ENCODE measurements at regions not wholly inside any gene's neighbourhood (a gene's known extent, or its start where the extent isn't known, plus 50 kb on each side); places are given as distances from the start of the nearest gene placed in this dataset.

DNA sequence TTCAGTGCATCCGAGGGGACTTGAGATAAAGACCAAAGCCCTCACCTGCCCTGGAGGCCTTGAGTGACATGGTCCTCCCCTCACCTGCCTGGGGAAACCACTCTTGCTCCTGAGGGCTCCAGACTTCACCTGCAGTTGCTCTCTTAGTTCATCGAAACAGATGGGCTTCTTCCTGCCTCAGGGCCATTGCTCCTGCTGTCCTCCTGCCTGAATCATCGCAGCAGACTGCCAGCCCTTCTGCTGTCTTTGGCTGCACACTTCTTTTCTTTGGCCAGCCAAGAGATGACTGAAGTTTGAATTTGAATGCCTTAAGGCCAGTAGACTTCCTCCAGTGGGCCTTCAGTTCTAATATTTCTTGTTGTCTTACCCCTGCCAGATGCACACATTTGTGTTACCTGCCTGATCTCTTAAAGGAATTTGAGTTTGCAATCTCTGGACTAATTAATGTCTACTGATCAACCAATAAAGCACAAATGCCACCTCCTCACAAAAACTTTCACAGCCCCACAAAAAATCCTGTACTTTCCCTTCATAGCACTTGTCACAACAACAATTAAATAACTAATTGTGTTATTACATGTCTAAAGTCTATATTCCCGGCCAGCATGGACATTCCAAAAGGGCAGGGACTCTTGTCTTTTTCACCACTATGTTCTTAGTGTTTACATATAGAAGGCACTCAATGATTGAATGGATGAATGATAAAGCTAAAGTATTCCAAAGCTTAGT, 56.7 kb upstream of the SGK1 start:
- no peak for DNase-seq

DNA sequence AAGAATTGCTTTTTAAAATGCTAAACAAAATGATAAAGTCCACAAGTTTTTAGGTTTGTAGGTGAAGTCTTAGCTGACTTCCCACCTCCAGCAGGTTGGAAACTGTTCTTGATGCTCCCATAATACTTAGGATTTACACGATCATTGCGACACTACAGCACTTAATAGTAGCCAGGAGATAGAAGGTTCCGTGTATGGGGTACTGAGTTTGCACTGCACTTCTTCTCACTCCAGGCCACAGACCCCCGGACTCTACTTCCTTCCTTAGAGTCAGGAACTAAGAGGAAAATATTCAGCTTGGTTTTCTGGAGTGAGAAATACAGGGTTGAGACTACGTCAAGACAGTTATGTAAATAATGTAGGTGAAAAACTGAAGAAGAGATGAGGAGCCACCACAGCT, 56.1 kb upstream of the SGK1 start:
- no peak for DNase-seq

DNA sequence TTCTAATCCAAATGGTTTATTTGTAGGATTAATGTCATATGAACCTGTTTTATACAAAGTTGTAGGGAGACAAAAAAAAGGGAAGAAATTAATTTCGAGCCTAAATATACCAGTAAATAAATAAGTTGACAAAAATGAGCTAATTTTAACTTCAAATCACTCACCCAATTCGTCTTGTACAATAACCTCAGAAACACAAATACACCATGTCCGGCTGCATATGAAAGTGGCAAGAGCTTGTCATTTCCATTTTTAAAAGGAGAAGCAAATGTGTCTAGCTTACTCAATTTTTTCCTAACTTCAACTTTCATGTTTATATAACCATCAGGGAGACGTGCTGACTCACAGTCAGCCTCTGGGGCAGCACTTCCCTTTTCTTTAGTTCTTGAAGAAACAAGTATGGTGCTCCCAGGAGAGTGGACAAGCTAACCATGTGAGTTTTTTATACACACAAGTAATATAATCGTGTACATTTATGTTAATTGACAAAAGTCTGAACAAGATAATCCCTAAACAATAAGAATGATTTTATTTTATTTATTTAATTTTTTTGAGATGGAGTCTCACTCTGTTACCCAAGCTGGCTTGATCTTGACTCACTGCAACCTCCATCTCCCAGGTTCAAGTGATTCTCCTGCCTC, 55.5 kb upstream of the SGK1 start:
- peak in 9 of 56 donors; percentile 4 to 59 (median 14) for DNase-seq

DNA sequence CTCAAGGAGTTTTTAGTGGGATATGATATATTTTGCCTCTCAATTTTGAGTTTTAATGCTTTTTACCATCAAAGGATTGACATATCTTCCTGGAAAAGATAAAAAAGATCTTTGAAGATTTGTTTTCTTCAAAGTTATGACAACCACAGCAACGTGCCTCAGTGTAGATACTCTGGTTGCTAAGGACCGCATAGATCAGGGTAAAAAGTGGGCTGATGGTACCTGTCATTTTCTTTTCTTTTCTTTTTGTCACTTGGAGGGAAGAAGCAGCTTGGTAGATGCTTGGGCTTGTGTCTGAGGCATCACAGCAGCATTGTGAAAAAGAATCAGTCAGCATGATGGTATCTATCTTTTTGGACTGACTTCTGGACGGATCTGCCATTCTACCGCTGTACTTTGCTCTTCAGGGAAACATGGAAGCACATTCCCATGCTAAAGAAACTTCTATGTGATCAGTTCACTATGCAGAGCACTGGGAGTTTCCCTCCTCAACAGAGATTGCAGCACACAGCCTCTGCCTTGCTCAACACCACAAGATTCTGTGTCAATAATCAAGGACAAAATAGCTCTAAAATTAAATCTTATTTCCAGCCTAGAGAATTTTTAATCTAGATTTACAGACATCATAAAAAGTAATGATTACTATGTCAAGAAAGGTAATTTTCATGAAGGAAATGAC, 54.8 kb upstream of the SGK1 start:
- DNase-seq: no peak

DNA sequence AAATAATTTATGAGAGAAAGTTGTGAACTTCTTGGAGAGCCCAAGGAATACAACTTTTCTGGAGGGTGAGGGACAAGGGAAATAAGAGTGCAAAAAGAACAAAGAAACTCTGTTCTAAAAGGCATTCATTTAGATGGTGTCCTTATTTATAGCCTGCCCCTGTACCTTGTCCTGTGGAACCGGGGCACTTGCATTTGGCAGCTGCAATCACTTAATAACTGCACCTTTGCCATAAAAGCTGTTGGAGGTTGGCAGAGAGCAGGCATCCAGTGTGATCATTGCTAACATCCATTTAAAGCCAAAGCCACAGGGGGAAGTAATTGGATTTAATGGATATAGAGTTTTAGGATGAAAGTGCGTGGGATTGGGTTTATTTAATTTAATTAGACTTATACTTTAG, 50.8 kb upstream of the SGK1 start:
- no peak for DNase-seq
